ENCODE measurements at regions not wholly inside any gene's neighbourhood (a gene's known extent, or its start where the extent isn't known, plus 50 kb on each side); places are given as distances from the start of the nearest gene placed in this dataset.

DNA sequence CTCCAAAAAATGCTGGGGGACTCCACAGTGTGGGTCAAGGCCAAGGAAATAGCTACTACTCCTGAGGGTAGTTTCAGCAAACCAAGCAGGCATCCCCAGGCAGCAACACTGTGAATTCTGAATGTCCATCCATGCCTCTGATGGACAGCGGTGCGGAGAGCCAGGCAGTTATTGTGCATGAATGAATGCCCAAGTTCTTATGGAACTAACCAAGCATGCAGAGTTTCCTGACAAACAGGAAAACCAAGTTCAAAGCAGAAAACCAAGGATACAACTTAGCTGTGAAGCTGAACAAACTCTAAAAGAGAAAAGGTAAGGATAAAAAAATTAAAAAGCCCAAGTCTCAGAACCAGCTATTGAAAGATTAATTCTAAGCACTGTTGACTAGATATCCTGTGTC lies 642.6 kb upstream of the HS3ST1 start:
- H2BK15ac ChIP-seq (ENCODE audit: low read depth, low read length): no peak overlapping the region
- ChIA-PET POLR2A (ENCODE audit: unreplicated experiment) (no interaction called here), CTCF (no interaction called here)
- no peak overlapping the region for H3K4me3 ChIP-seq (ENCODE audit: insufficient read depth, low read depth, low read length)
- H4K5ac ChIP-seq (ENCODE audit: low read depth, low read length): no peak overlapping the region
- H2AK5ac ChIP-seq (ENCODE audit: low read depth, low read length): no peak overlapping the region
- no peaks in the 10 kb centered on the region for H3K4me1 ChIP-seq (ENCODE audit: control insufficient read depth, insufficient read depth, low read length)
- H2AK9ac ChIP-seq (replicated peaks; ENCODE audit: low read depth, low read length, poor library complexity): no peak overlapping the region
- no peak overlapping the region for H3K18ac ChIP-seq (ENCODE audit: low read depth, low read length)
- H3K27me3 ChIP-seq (ENCODE audit: control insufficient read depth, insufficient read depth, low read length): no peaks in the 10 kb centered on the region
- no peak overlapping the region for H2BK5ac ChIP-seq (ENCODE audit: low read depth, low read length, poor library complexity, severe bottlenecking)
- H2BK20ac ChIP-seq (ENCODE audit: low read depth, low read length): no peak overlapping the region
- TF ChIP-seq MAZ (IDR thresholded peaks at IDR 0.05; ENCODE audit: borderline replicate concordance, low read depth, low read length) (no peak), MXI1 (IDR thresholded peaks at IDR 0.05; ENCODE audit: borderline replicate concordance, low read depth, low read length) (no peak), BHLHE40 (IDR thresholded peaks at IDR 0.05; ENCODE audit: low read depth, low read length) (no peak), RCOR1 (IDR thresholded peaks at IDR 0.05; ENCODE audit: insufficient replicate concordance, low read length) (no peak), CHD1 (IDR thresholded peaks at IDR 0.05; ENCODE audit: low read depth, low read length) (no peak), NFE2L2 (IDR thresholded peaks at IDR 0.05; ENCODE audit: low read depth, low read length) (no peak), CEBPB (IDR thresholded peaks at IDR 0.05; ENCODE audit: low read depth, low read length) (no peak)
- TF ChIP-seq, protein P1, sequence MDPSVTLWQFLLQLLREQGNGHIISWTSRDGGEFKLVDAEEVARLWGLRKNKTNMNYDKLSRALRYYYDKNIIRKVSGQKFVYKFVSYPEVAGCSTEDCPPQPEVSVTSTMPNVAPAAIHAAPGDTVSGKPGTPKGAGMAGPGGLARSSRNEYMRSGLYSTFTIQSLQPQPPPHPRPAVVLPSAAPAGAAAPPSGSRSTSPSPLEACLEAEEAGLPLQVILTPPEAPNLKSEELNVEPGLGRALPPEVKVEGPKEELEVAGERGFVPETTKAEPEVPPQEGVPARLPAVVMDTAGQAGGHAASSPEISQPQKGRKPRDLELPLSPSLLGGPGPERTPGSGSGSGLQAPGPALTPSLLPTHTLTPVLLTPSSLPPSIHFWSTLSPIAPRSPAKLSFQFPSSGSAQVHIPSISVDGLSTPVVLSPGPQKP (IDR thresholded peaks at IDR 0.05; ENCODE audit: borderline replicate concordance, low read depth, low read length): no peak
- TF ChIP-seq, protein P2, sequence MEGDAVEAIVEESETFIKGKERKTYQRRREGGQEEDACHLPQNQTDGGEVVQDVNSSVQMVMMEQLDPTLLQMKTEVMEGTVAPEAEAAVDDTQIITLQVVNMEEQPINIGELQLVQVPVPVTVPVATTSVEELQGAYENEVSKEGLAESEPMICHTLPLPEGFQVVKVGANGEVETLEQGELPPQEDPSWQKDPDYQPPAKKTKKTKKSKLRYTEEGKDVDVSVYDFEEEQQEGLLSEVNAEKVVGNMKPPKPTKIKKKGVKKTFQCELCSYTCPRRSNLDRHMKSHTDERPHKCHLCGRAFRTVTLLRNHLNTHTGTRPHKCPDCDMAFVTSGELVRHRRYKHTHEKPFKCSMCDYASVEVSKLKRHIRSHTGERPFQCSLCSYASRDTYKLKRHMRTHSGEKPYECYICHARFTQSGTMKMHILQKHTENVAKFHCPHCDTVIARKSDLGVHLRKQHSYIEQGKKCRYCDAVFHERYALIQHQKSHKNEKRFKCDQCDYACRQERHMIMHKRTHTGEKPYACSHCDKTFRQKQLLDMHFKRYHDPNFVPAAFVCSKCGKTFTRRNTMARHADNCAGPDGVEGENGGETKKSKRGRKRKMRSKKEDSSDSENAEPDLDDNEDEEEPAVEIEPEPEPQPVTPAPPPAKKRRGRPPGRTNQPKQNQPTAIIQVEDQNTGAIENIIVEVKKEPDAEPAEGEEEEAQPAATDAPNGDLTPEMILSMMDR (conservative IDR thresholded peaks at IDR 0.05; ENCODE audit: low read depth, low read length): no peak
- no peak overlapping the region for H3K27ac ChIP-seq (ENCODE audit: insufficient read depth, low read length)
- 90% methylated on average over 2 of the region's 2 CpGs; no CpG with 5 or more reads in 1 of the 2 experiments for WGBS, 2 experiments (ENCODE audit: extremely low coverage in 2 of 2, insufficient read length in 1 of 2)
- dilution Hi-C loops (cut with HindIII; ENCODE audit: low sequenced_read_pairs, unreplicated experiment): no loop called here
- intact Hi-C loops (cut with micrococcal nuclease): no loop called here
- H4K20me1 ChIP-seq (ENCODE audit: insufficient read depth, low read length): no peaks in the 10 kb centered on the region
- H3K14ac ChIP-seq (replicated peaks; ENCODE audit: low read depth, low read length): no peak overlapping the region
- no peak overlapping the region for H2BK120ac ChIP-seq (ENCODE audit: low read depth, low read length)
- no peak overlapping the region for H4K8ac ChIP-seq (ENCODE audit: low read depth in 2 of 2, low read length in 2 of 2)
- no peak for ATAC-seq (ENCODE audit: low read depth)
- H2AFZ ChIP-seq (replicated peaks; ENCODE audit: low read length, poor library complexity): no peak overlapping the region
- in situ Hi-C loops (cut with MboI; ENCODE audit: low sequenced_read_pairs): no loop called here
- no peak overlapping the region for H3K9ac ChIP-seq (ENCODE audit: low read depth, low read length)
- no peak overlapping the region for H4K91ac ChIP-seq (ENCODE audit: insufficient read depth, low read depth, low read length)
- H3K9me1 ChIP-seq (ENCODE audit: insufficient read depth, low read length): no peaks in the 10 kb centered on the region
- no peak overlapping the region for H3K56ac ChIP-seq (ENCODE audit: extremely low read depth, insufficient read depth, low read length)
- DNase-seq: no peak
- H3K4me2 ChIP-seq (ENCODE audit: low read depth, low read length): no peak overlapping the region
- no peak overlapping the region for H3K4ac ChIP-seq (ENCODE audit: low read depth, low read length)
- H3K36me3 ChIP-seq (ENCODE audit: control insufficient read depth, insufficient read depth, low read length): no peaks in the 10 kb centered on the region
- BruUV-seq (replicated peaks): no TSS peak
- H3K23ac ChIP-seq (ENCODE audit: low read depth, low read length): no peak overlapping the region
- H3K9me3 ChIP-seq (ENCODE audit: control insufficient read depth, insufficient read depth, low read length): peaks cover 3% of the 10 kb centered on the region; the same call in 1 of the 2 replicates
- H3K79me1 ChIP-seq (ENCODE audit: low read depth in 1 of 2, low read length in 2 of 2): no peaks in the 10 kb centered on the region
